Immature natural killer cell (primary cell): ENCODE measurements at regions not wholly inside any gene's neighbourhood (a gene's known extent, or its start where the extent isn't known, plus 50 kb on each side); places are given as distances from the start of the nearest gene placed in this dataset.

Experiments used
- DNase-seq, 3 donors: peaks; one replicate each; pipeline ENCODE4 v3.0.0; 2022; ENCODE audit warnings: mixed read lengths in 1 of 3
- H3K27ac Mint-ChIP-seq, 6 donors: one replicate each; pipeline ENCODE4 v1.8.0; 2020; ENCODE audit warnings: mixed read lengths in 6 of 6, mild to moderate bottlenecking in 5 of 6, inconsistent platforms in 4 of 6, moderate library complexity in 3 of 6
- H3K27me3 Mint-ChIP-seq, 3 donors: one replicate each; pipeline ENCODE4 v1.8.0; 2020 to 2021; ENCODE audit warnings: low read depth in 3 of 3, mild to moderate bottlenecking in 3 of 3, mixed read lengths in 3 of 3, moderate library complexity in 3 of 3, inconsistent platforms in 1 of 3
- H3K36me3 Mint-ChIP-seq, 3 donors: one replicate each; pipeline ENCODE4 v1.8.0; 2020; ENCODE audit warnings: mixed read lengths in 3 of 3, inconsistent platforms in 2 of 3, mild to moderate bottlenecking in 2 of 3
- H3K4me1 Mint-ChIP-seq, 2 donors: one replicate each; pipeline ENCODE4 v1.8.0; 2020; ENCODE audit warnings: inconsistent platforms in 2 of 2, mild to moderate bottlenecking in 2 of 2, mixed read lengths in 2 of 2, moderate library complexity in 1 of 2
- H3K4me3 Mint-ChIP-seq, 5 donors: one replicate each; pipeline ENCODE4 v1.8.0; 2020; ENCODE audit warnings: mild to moderate bottlenecking in 5 of 5, mixed read lengths in 5 of 5, inconsistent platforms in 3 of 5, moderate library complexity in 3 of 5
- H3K9me3 Mint-ChIP-seq, 6 donors: one replicate each; pipeline ENCODE4 v1.8.0; 2020; ENCODE audit warnings: mild to moderate bottlenecking in 6 of 6, mixed read lengths in 6 of 6, inconsistent platforms in 4 of 6, moderate library complexity in 3 of 6

GRCh38 chr10:91061187-91061586 lies 140.3 kb upstream of the ANKRD1 start:
- no peaks in the 10 kb centered on the region for H3K4me1 Mint-ChIP-seq
- H3K27ac Mint-ChIP-seq, result no peak overlapping the region

GRCh38 chr10:91061608-91062007 lies 140.7 kb upstream of the ANKRD1 start:
- H3K4me1 Mint-ChIP-seq, result no peaks in the 10 kb centered on the region
- no peak for DNase-seq
- H3K27me3 Mint-ChIP-seq, result peaks cover 1 to 8% (median 5%) of the 10 kb centered on the region in 3 donors
- H3K9me3 Mint-ChIP-seq, result no peaks in the 10 kb centered on the region
- no peak overlapping the region for H3K27ac Mint-ChIP-seq
- no peak overlapping the region for H3K4me3 Mint-ChIP-seq
- H3K36me3 Mint-ChIP-seq, result no peaks in the 10 kb centered on the region

More at GRCh38 chr10:91061187-91061586, 140.3 kb upstream of the ANKRD1 start:
- no peak for DNase-seq
- Mint-ChIP-seq H3K36me3 (no peaks in the 10 kb centered on the region), H3K27me3 (peaks cover 1 to 6% (median 3%) of the 10 kb centered on the region in 3 donors), H3K4me3 (no peak overlapping the region), H3K9me3 (no peaks in the 10 kb centered on the region)

GRCh38 chr10:91062091-91062490 lies 141.2 kb upstream of the ANKRD1 start:
- no peak for DNase-seq

GRCh38 chr10:91071786-91072185 lies 148.7 kb upstream of the PCGF5 start:
- H3K27me3 Mint-ChIP-seq, result peaks cover 0 to 14% (median 2%) of the 10 kb centered on the region in 3 donors
- H3K27ac Mint-ChIP-seq, result no peak overlapping the region
- H3K9me3 Mint-ChIP-seq, result no peaks in the 10 kb centered on the region
- no peak for DNase-seq
- peaks cover 2 to 5% of the 10 kb centered on the region in 2 donors for H3K4me1 Mint-ChIP-seq
- H3K4me3 Mint-ChIP-seq, result no peak overlapping the region
- H3K36me3 Mint-ChIP-seq, result no peaks in the 10 kb centered on the region

More at GRCh38 chr10:91062091-91062490, 141.2 kb upstream of the ANKRD1 start:
- no peaks in the 10 kb centered on the region for H3K4me1 Mint-ChIP-seq
- no peaks in the 10 kb centered on the region for H3K9me3 Mint-ChIP-seq
- no peaks in the 10 kb centered on the region for H3K36me3 Mint-ChIP-seq
- H3K27ac Mint-ChIP-seq, result no peak overlapping the region
- H3K27me3 Mint-ChIP-seq, result peaks cover 1 to 9% (median 5%) of the 10 kb centered on the region in 3 donors
- H3K4me3 Mint-ChIP-seq, result no peak overlapping the region

- no peaks in the 10 kb centered on the region for H3K9me3 Mint-ChIP-seq
- H3K27ac Mint-ChIP-seq, result no peak overlapping the region
- H3K4me1 Mint-ChIP-seq, result peaks cover 2 to 5% of the 10 kb centered on the region in 2 donors
- H3K36me3 Mint-ChIP-seq, result no peaks in the 10 kb centered on the region
- no peak overlapping the region for H3K4me3 Mint-ChIP-seq
- H3K27me3 Mint-ChIP-seq, result peaks cover 0 to 14% (median 4%) of the 10 kb centered on the region in 3 donors
- no peak for DNase-seq
Measured at GRCh38 chr10:91073286-91073979, 147.0 kb upstream of the PCGF5 start.

GRCh38 chr10:91076991-91077548 lies 143.4 kb upstream of the PCGF5 start:
- no peak overlapping the region for H3K4me3 Mint-ChIP-seq
- no peaks in the 10 kb centered on the region for H3K36me3 Mint-ChIP-seq
- H3K27me3 Mint-ChIP-seq, result peaks cover 0 to 17% (median 10%) of the 10 kb centered on the region in 3 donors
- no peak overlapping the region for H3K27ac Mint-ChIP-seq
- DNase-seq, result no peak
- no peaks in the 10 kb centered on the region for H3K9me3 Mint-ChIP-seq
- peaks cover 2 to 5% of the 10 kb centered on the region in 2 donors for H3K4me1 Mint-ChIP-seq

GRCh38 chr10:91077549-91078071 lies 142.9 kb upstream of the PCGF5 start:
- Mint-ChIP-seq H3K27me3 (peaks cover 0 to 13% (median 10%) of the 10 kb centered on the region in 3 donors), H3K4me1 (peaks cover 2 to 5% of the 10 kb centered on the region in 2 donors), H3K4me3 (no peak overlapping the region), H3K9me3 (no peaks in the 10 kb centered on the region), H3K27ac (no peak overlapping the region), H3K36me3 (no peaks in the 10 kb centered on the region)
- DNase-seq, result no peak

GRCh38 chr10:91080776-91081175 lies 139.7 kb upstream of the PCGF5 start:
- no peaks in the 10 kb centered on the region for H3K36me3 Mint-ChIP-seq
- H3K4me3 Mint-ChIP-seq, result no peak overlapping the region
- H3K9me3 Mint-ChIP-seq, result no peaks in the 10 kb centered on the region
- DNase-seq, result no peak
- no peak overlapping the region for H3K27ac Mint-ChIP-seq
- H3K27me3 Mint-ChIP-seq, result peaks cover 2 to 10% (median 9%) of the 10 kb centered on the region in 3 donors
- no peaks in the 10 kb centered on the region for H3K4me1 Mint-ChIP-seq

GRCh38 chr10:91082447-91082846 lies 138.0 kb upstream of the PCGF5 start:
- Mint-ChIP-seq H3K4me1 (no peaks in the 10 kb centered on the region), H3K9me3 (no peaks in the 10 kb centered on the region), H3K27me3 (peaks cover 2 to 7% (median 6%) of the 10 kb centered on the region in 3 donors), H3K36me3 (no peaks in the 10 kb centered on the region), H3K27ac (no peak overlapping the region), H3K4me3 (no peak overlapping the region)
- no peak for DNase-seq

GRCh38 chr10:91088300-91089140 lies 131.9 kb upstream of the PCGF5 start:
- DNase-seq, result peak; percentile 1 to 21 (median 7)
- no peaks in the 10 kb centered on the region for H3K9me3 Mint-ChIP-seq
- H3K36me3 Mint-ChIP-seq, result no peaks in the 10 kb centered on the region
- H3K4me1 Mint-ChIP-seq, result no peaks in the 10 kb centered on the region
- no peak overlapping the region for H3K27ac Mint-ChIP-seq
- no peak overlapping the region for H3K4me3 Mint-ChIP-seq
- H3K27me3 Mint-ChIP-seq, result peaks cover 2 to 4% (median 4%) of the 10 kb centered on the region in 3 donors

- H3K36me3 Mint-ChIP-seq, result peaks cover 0 to 6% (median 0%) of the 10 kb centered on the region in 3 donors
- no peak for DNase-seq
- no peak overlapping the region for H3K27ac Mint-ChIP-seq
- H3K9me3 Mint-ChIP-seq, result peaks cover 0 to 5% (median 3%) of the 10 kb centered on the region in 6 donors
- no peaks in the 10 kb centered on the region for H3K4me1 Mint-ChIP-seq
- H3K27me3 Mint-ChIP-seq, result peaks cover 4 to 11% (median 4%) of the 10 kb centered on the region in 3 donors
- H3K4me3 Mint-ChIP-seq, result no peak overlapping the region
Measured at GRCh38 chr10:91090761-91091529, 129.5 kb upstream of the PCGF5 start.

- H3K27ac Mint-ChIP-seq, result no peak overlapping the region
- H3K4me1 Mint-ChIP-seq, result no peaks in the 10 kb centered on the region
- no peak for DNase-seq
- H3K9me3 Mint-ChIP-seq, result peaks cover 0 to 5% (median 3%) of the 10 kb centered on the region in 6 donors
- H3K27me3 Mint-ChIP-seq, result peaks cover 4 to 11% (median 6%) of the 10 kb centered on the region in 3 donors
- H3K36me3 Mint-ChIP-seq, result peaks cover 0 to 6% (median 0%) of the 10 kb centered on the region in 3 donors
- no peak overlapping the region for H3K4me3 Mint-ChIP-seq
Measured at GRCh38 chr10:91091780-91092179, 128.7 kb upstream of the PCGF5 start.

- Mint-ChIP-seq H3K27ac (no peak overlapping the region), H3K4me1 (no peaks in the 10 kb centered on the region), H3K4me3 (no peak overlapping the region)
Measured at GRCh38 chr10:91096274-91096673, 124.2 kb upstream of the PCGF5 start.

More at GRCh38 chr10:91096274-91096673, 124.2 kb upstream of the PCGF5 start:
- Mint-ChIP-seq H3K9me3 (peaks cover 2 to 13% (median 11%) of the 10 kb centered on the region in 6 donors), H3K27me3 (peaks cover 4 to 18% (median 11%) of the 10 kb centered on the region in 3 donors), H3K36me3 (peaks cover 4 to 14% (median 9%) of the 10 kb centered on the region in 3 donors)
- DNase-seq, result no peak
